ENCODE measurements at regions not wholly inside any gene's neighbourhood (a gene's known extent, or its start where the extent isn't known, plus 50 kb on each side); places are given as distances from the start of the nearest gene placed in this dataset.

GRCh38 chr3:21326704-21327475 is 424.1 kb downstream of the ZNF385D start:
- no peak overlapping the region for H2AFZ ChIP-seq (ENCODE audit: low read depth, low read length, poor library complexity, severe bottlenecking)
- H3K79me2 ChIP-seq (ENCODE audit: insufficient read depth, low read length) = no peaks in the 10 kb centered on the region
- ATAC-seq = no peak

More at GRCh38 chr3:21326704-21327475, 424.1 kb downstream of the ZNF385D start:
- Histone ChIP-seq H3K4me2 (ENCODE audit: low read length) (no peak overlapping the region), H3K4me1 (ENCODE audit: control insufficient read depth in 1 of 2, insufficient read depth in 2 of 2, low read length in 2 of 2) (no peaks in the 10 kb centered on the region), H3K9me2 (ENCODE audit: insufficient read depth) (no peaks in the 10 kb centered on the region), H3K9me3 (ENCODE audit: control insufficient read depth in 1 of 2, insufficient read depth in 1 of 2, low read depth in 1 of 2, low read length in 2 of 2) (peaks cover 0 to 5% of the 10 kb centered on the region in 2 experiments; a peak in 2 of 4 replicates), H3K36me3 (ENCODE audit: control insufficient read depth in 1 of 2, insufficient read depth in 2 of 2, low read length in 2 of 2) (no peaks in the 10 kb centered on the region), H3K4me3 (replicated peaks in 1 of 2; ENCODE audit: low read depth in 1 of 2, low read length in 2 of 2) (no peak overlapping the region), H3K27me3 (ENCODE audit: insufficient read depth, low read length) (no peaks in the 10 kb centered on the region), H3K9ac (ENCODE audit: low read length) (no peak overlapping the region), H3K27ac (ENCODE audit: low read depth, low read length) (no peak overlapping the region), H4K20me1 (ENCODE audit: insufficient read depth) (no peaks in the 10 kb centered on the region)
- POLR2A ChIA-PET = no interaction called here
- intact Hi-C loops (cut with micrococcal nuclease) = no loop called here
- RAD21 ChIA-PET (ENCODE audit: low non-redundant PET in 1 of 2, low total read pairs in 2 of 2, uncharacterized antibody in 2 of 2, unreplicated experiment in 2 of 2) = no interaction called here
- BruUV-seq (replicated peaks) = no TSS peak
- CTCF ChIA-PET = no interaction called here
- no peak for TF ChIP-seq EZH2 (IDR thresholded peaks at IDR 0.05)
- TF ChIP-seq, protein P1, sequence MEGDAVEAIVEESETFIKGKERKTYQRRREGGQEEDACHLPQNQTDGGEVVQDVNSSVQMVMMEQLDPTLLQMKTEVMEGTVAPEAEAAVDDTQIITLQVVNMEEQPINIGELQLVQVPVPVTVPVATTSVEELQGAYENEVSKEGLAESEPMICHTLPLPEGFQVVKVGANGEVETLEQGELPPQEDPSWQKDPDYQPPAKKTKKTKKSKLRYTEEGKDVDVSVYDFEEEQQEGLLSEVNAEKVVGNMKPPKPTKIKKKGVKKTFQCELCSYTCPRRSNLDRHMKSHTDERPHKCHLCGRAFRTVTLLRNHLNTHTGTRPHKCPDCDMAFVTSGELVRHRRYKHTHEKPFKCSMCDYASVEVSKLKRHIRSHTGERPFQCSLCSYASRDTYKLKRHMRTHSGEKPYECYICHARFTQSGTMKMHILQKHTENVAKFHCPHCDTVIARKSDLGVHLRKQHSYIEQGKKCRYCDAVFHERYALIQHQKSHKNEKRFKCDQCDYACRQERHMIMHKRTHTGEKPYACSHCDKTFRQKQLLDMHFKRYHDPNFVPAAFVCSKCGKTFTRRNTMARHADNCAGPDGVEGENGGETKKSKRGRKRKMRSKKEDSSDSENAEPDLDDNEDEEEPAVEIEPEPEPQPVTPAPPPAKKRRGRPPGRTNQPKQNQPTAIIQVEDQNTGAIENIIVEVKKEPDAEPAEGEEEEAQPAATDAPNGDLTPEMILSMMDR (IDR thresholded peaks at IDR 0.05 in 2 of 3, conservative IDR thresholded peaks at IDR 0.05 in 1 of 3; ENCODE audit: borderline replicate concordance in 1 of 3, insufficient read depth in 1 of 3, low read depth in 2 of 3, low read length in 2 of 3) = no peak
- no peak for TF ChIP-seq RAD21 (IDR thresholded peaks at IDR 0.05; ENCODE audit: low read depth)
- no peak for TF ChIP-seq SIN3A (IDR thresholded peaks at IDR 0.05; ENCODE audit: low read depth)
- TF ChIP-seq, protein P2, sequence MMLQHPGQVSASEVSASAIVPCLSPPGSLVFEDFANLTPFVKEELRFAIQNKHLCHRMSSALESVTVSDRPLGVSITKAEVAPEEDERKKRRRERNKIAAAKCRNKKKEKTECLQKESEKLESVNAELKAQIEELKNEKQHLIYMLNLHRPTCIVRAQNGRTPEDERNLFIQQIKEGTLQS (IDR thresholded peaks at IDR 0.05) = no peak
- no peak for TF ChIP-seq JUND (IDR thresholded peaks at IDR 0.05)
- no peak for TF ChIP-seq TCF7L2 (IDR thresholded peaks at IDR 0.05; ENCODE audit: borderline replicate concordance, extremely low read depth, insufficient read depth, insufficient read length)
- TF ChIP-seq POLR2A (IDR thresholded peaks at IDR 0.05; ENCODE audit: borderline replicate concordance, extremely low read depth, insufficient read depth, insufficient read length) = no peak
- TF ChIP-seq ELF1 (IDR thresholded peaks at IDR 0.05; ENCODE audit: borderline replicate concordance, low read depth) = no peak
- no peak for TF ChIP-seq EGR1 (IDR thresholded peaks at IDR 0.05; ENCODE audit: low read depth)
- no peak for TF ChIP-seq SP1 (IDR thresholded peaks at IDR 0.05; ENCODE audit: low read depth)
- no peak for TF ChIP-seq CBX3 (IDR thresholded peaks at IDR 0.05; ENCODE audit: low read depth)
- DNase-seq (ENCODE audit: low read depth, low spot score) = no peak

Data from HCT116 (cell line).